Astrocyte of the spinal cord (primary cell): ENCODE measurements at regions not wholly inside any gene's neighbourhood (a gene's known extent, or its start where the extent isn't known, plus 50 kb on each side); places are given as distances from the start of the nearest gene placed in this dataset.
A peak's percentile ranks its signal among the peaks of the same experiment; 100 is the strongest.
"Not testable (repeated sequence)": the region's sequence is repeated elsewhere in the genome, so short reads cannot be mapped to it uniquely, and the experiment has no call there.

Source experiments
- DNase-seq: peaks from one replicate; pipeline ENCODE4 v3.0.0; 2011; ENCODE audit warnings: low read depth, low spot score
- H3K4me3 ChIP-seq: 2 replicates; pipeline ENCODE4 v1.5.1; 2011; ENCODE audit warnings: low read depth, mild to moderate bottlenecking, low read length, moderate library complexity
- CTCF ChIP-seq: IDR thresholded peaks from 2 replicates; pipeline ENCODE4 v1.5.1; 2012; ENCODE audit warnings: low read depth, mild to moderate bottlenecking, low read length, inconsistent platforms
- in situ Hi-C: cut with HindIII; loops from 2 replicates; pipeline ENCODE4 v1.10.0; 2017; ENCODE audit warnings: low sequenced_read_pairs

- in situ Hi-C loops: no loop called here
- H3K4me3 ChIP-seq: no peak overlapping the region
- DNase-seq: no peak
- TF ChIP-seq CTCF: no peak
Measured at GRCh38 chrX:80929251-80929650, 119.6 kb upstream of the BRWD3 start.

- no peak for TF ChIP-seq CTCF
- in situ Hi-C loops: no loop called here
- H3K4me3 ChIP-seq: no peak overlapping the region
Measured at GRCh38 chrX:80917919-80918318, 108.2 kb upstream of the BRWD3 start.

GRCh38 chrX:80912351-80912750 is 102.7 kb upstream of the BRWD3 start:
- in situ Hi-C loops, H3K4me3 ChIP-seq, DNase-seq: not testable (repeated sequence)

More at GRCh38 chrX:80917919-80918318, 108.2 kb upstream of the BRWD3 start:
- no peak for DNase-seq

GRCh38 chrX:80879916-80880315 is 70.2 kb upstream of the BRWD3 start:
- no peak for TF ChIP-seq CTCF
- in situ Hi-C loops: no loop called here
- no peak overlapping the region for H3K4me3 ChIP-seq
- no peak for DNase-seq

GRCh38 chrX:80879143-80879542 is 69.5 kb upstream of the BRWD3 start:
- in situ Hi-C loops: no loop called here
- no peak for DNase-seq
- no peak for TF ChIP-seq CTCF
- H3K4me3 ChIP-seq: no peak overlapping the region

- in situ Hi-C loops: no loop called here
- peak; percentile 43 for DNase-seq
Measured at GRCh38 chrX:80876877-80877276, 67.2 kb upstream of the BRWD3 start.

More at GRCh38 chrX:80876877-80877276, 67.2 kb upstream of the BRWD3 start:
- peak; percentile 33 for TF ChIP-seq CTCF
- no peak overlapping the region for H3K4me3 ChIP-seq
